Hepatic stellate cell (primary cell): ENCODE measurements at regions not wholly inside any gene's neighbourhood (a gene's known extent, or its start where the extent isn't known, plus 50 kb on each side); places are given as distances from the start of the nearest gene placed in this dataset.
A peak's percentile ranks its signal among the peaks of the same experiment; 100 is the strongest.
"Not testable (repeated sequence)": the region's sequence is repeated elsewhere in the genome, so short reads cannot be mapped to it uniquely, and the experiment has no call there.

Source experiments
- DNase-seq: peaks from one replicate; pipeline ENCODE4 v3.0.0; 2011; ENCODE audit warnings: low spot score

DNA sequence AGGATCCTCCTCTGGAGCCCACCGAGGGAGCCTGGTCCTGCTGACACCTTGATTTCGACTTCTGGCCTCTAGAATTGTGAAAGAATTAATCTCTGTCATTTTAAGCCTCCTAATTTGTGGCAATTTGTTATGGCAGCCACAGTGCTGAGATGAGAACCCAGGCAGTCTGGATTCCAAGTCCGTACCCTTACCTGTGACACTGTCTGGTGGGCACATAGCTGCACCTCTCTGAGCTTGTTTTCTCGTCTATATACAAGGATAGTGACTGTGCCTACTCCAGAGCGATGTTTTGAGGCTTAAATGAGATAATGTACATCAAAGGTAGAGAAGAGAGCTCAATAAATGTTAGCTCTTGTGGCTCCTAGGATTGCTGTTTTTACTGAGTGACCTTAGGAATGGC is 128.4 kb upstream of the MPHOSPH6 start:
- no peak for DNase-seq

- no peak for DNase-seq
Observed at GRCh38 chr16:82295290-82296201, 125.5 kb upstream of the MPHOSPH6 start.

GRCh38 chr16:82293671-82294070 is 123.6 kb upstream of the MPHOSPH6 start:
- DNase-seq, result no peak

GRCh38 chr16:82287937-82288336 is 117.9 kb upstream of the MPHOSPH6 start:
- DNase-seq, result no peak

GRCh38 chr16:82282662-82283061 is 112.6 kb upstream of the MPHOSPH6 start:
- no peak for DNase-seq

- DNase-seq, result no peak
Observed at GRCh38 chr16:82281544-82281943, 111.5 kb upstream of the MPHOSPH6 start.

GRCh38 chr16:82280867-82281266 is 110.8 kb upstream of the MPHOSPH6 start:
- DNase-seq, result no peak

DNA sequence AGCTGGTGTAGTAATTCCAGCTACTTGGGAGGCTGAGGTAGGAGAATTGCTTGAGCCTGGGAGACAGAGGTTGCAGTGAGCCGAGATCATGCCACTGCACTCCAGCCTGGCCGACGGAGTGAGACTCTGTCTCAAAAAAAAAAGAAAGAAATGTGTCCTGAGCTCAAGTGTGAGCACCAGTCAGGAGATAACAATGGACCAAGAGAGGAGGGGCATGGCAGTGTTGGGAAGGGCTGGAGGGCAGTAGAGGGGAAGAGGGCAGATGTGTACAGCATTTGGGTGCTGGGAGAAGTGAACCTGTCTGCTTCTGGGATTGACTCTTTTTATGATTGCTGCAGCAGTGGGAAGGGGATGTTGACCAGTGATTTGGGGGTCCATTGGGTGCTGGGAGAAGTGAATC is 105.3 kb upstream of the MPHOSPH6 start:
- DNase-seq, result not testable (repeated sequence)

GRCh38 chr16:82271636-82272035 is 101.6 kb upstream of the MPHOSPH6 start:
- no peak for DNase-seq

DNA sequence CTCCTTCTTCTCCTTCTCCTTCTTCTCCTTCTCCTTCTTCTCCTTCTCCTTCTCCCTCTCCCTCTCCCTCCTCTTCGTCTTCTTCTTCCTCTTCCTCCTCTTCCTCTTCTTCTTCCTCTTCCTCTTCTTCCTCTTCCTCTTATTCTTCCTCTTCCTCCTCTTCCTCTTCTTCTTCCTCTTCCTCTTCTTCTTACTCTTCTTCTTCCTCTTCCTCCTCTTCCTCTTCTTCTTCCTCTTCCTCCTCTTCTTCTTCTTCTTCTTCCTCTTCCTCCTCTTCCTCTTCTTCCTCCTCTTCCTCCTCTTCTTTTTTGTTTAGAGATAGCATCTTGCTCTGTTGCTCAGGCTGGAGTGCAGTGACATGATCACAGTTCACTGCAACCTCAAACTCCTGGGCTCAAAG is 97.7 kb upstream of the MPHOSPH6 start:
- DNase-seq, result not testable (repeated sequence)

- DNase-seq, result no peak
Observed at GRCh38 chr16:82265809-82266208, 95.8 kb upstream of the MPHOSPH6 start.

GRCh38 chr16:82264756-82265155 is 94.7 kb upstream of the MPHOSPH6 start:
- no peak for DNase-seq

- DNase-seq, result peak; percentile 48
Observed at GRCh38 chr16:82263521-82264143, 93.6 kb upstream of the MPHOSPH6 start.

- DNase-seq, result no peak
Observed at GRCh38 chr16:82262244-82262643, 92.2 kb upstream of the MPHOSPH6 start.

DNA sequence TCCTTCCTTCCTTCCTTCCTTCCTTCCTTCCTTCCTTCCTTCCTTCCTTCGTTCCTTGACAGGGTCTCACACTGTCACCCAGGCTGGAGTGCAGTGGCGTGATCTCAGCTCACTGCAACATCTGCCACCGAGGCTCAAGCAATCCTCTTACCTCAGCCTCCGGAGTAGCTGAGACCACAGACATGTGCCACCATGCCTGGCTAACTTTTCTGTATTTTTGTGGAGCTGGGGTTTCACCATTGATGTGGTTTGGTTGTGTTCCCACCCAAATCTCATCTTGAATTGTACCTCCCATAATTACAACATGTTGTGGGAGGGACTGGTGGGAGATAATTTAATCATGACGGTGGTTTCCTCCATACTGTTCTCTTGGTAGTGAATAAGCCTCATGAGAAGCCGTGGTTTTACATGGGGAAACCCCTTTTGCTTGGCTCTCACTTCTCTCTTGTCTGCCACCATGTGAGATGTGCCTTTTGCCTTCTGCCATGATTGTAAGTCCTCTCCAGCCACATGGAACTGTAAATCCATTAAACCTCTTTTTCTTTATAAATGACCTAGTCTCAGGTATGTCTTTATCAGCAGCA is 90.3 kb upstream of the MPHOSPH6 start:
- no peak for DNase-seq

GRCh38 chr16:82259731-82260130 is 89.7 kb upstream of the MPHOSPH6 start:
- DNase-seq, result no peak

DNA sequence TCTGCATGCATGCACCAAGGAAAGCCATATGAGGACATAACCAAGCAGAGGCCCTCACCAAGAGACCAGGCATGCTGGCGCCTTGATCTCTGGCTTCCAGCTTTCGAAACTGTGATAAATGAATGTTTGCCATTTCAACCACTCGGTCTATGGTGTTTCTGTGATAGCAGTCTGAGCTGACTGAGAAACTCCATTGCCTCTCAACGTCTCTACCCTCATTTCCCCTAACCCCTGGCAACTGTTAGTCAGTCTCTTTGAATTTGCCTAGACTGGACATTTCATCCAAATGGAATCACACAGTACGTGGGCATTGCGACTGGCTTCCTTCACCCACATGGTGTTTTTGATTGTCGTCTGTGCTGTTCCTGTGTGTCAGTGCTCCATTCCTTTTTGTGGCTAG is 88.0 kb upstream of the MPHOSPH6 start:
- no peak for DNase-seq

DNA sequence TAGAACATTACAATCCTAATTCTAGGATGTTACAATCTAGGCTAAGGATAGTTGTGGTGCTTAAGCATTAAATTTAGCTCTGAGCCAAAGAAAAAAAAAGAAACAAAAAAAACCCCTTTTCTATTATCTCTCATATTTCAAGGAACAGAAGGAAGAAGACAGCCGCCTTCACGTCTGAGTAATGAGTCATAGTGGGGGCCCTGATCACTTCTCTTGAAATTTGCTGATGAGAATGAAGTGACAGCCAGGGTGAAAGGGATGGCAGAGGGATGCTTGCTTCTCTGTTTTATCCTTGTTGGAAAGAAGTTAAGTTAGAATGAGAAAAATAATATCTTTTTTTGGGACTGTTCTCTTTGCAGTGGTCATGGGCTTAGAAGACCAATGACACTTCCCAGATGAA is 82.6 kb upstream of the MPHOSPH6 start:
- DNase-seq, result no peak

GRCh38 chr16:82248677-82249076 is 78.7 kb upstream of the MPHOSPH6 start:
- DNase-seq, result no peak

- no peak for DNase-seq
Observed at GRCh38 chr16:82248012-82248656, 78.1 kb upstream of the MPHOSPH6 start.

DNA sequence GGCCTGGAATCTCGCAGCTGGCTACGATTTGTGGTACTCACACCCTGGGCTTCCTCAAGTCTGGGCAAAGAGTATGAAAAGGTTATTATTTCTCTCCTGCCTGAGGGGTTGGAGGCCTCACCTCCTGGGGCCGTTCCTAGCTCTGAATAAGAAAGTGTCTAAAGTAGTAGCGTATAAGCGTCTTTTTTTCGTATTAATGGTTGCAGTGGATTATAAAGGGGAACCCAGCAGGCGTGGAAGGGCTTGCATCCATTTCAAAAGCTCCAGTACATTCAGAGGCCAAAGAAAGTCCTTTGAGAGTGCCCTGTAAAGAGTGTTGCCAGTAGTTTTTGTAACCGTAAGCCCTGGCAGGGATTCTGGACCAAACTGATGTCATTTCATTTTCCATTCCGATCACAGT is 72.2 kb upstream of the MPHOSPH6 start:
- DNase-seq, result no peak

GRCh38 chr16:82241469-82242052 is 71.5 kb upstream of the MPHOSPH6 start:
- DNase-seq, result no peak
